ENCODE measurements at regions not wholly inside any gene's neighbourhood (a gene's known extent, or its start where the extent isn't known, plus 50 kb on each side); places are given as distances from the start of the nearest gene placed in this dataset.

DNA sequence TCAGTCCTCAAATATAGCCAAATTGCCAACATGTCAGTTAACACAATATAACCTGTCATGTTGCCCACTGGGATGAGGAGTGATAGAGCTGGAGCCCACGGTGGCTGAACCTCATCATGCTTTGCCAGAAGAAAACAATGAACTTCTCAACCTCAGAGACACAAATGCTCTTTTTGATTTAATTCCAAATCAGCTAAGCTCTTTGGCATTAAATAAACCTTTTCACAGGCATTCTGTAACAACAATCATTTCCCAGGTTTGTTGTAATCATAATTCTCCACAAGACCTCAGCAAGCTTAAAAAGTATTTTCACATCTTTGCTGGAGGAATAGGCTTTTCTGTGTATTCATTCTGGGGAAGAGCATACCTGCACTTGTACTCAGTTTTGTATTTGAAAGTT, 830.9 kb downstream of the MAT2B start:
- TF ChIP-seq CTCF (IDR thresholded peaks at IDR 0.05; ENCODE audit: low read depth, low read length, missing input control) (no peak), JUND (IDR thresholded peaks at IDR 0.05) (no peak), SP1 (IDR thresholded peaks at IDR 0.05) (no peak), RAD21 (IDR thresholded peaks at IDR 0.05) (no peak), TAF1 (conservative IDR thresholded peaks at IDR 0.05) (no peak), YY1 (IDR thresholded peaks at IDR 0.05) (no peak), REST (IDR thresholded peaks at IDR 0.05) (no peak)
- TF ChIP-seq, protein P1, sequence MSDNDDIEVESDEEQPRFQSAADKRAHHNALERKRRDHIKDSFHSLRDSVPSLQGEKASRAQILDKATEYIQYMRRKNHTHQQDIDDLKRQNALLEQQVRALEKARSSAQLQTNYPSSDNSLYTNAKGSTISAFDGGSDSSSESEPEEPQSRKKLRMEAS (IDR thresholded peaks at IDR 0.05), result no peak
- TF ChIP-seq, protein P2, sequence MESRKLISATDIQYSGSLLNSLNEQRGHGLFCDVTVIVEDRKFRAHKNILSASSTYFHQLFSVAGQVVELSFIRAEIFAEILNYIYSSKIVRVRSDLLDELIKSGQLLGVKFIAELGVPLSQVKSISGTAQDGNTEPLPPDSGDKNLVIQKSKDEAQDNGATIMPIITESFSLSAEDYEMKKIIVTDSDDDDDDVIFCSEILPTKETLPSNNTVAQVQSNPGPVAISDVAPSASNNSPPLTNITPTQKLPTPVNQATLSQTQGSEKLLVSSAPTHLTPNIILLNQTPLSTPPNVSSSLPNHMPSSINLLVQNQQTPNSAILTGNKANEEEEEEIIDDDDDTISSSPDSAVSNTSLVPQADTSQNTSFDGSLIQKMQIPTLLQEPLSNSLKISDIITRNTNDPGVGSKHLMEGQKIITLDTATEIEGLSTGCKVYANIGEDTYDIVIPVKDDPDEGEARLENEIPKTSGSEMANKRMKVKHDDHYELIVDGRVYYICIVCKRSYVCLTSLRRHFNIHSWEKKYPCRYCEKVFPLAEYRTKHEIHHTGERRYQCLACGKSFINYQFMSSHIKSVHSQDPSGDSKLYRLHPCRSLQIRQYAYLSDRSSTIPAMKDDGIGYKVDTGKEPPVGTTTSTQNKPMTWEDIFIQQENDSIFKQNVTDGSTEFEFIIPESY (IDR thresholded peaks at IDR 0.05), result no peak

Measured in liver (tissue), 3 donors.